ENCODE measurements at regions not wholly inside any gene's neighbourhood (a gene's known extent, or its start where the extent isn't known, plus 50 kb on each side); places are given as distances from the start of the nearest gene placed in this dataset.
"Not testable (repeated sequence)": the region's sequence is repeated elsewhere in the genome, so short reads cannot be mapped to it uniquely, and the experiment has no call there.

DNA sequence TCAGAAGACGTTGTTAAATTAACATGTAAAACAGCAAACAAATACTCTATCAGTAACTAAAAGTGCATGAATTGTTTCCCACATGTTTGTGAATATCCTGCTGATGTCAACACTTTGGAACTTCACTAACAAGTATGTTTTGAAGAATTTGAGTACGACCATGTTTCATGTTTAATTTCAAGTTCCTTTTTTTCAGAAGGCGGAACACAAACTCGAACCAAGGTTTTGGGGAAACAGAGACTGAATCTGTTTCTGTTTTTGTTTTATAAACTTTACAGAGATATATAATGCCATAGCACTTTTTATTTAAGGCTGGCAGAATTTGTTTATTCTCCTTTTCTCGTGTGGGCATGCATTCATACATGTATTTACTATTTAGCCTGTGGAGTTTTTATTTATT is 509.3 kb upstream of the CITED2 start:
- DNase-seq (ENCODE audit: low read depth), result peak; percentile 14

DNA sequence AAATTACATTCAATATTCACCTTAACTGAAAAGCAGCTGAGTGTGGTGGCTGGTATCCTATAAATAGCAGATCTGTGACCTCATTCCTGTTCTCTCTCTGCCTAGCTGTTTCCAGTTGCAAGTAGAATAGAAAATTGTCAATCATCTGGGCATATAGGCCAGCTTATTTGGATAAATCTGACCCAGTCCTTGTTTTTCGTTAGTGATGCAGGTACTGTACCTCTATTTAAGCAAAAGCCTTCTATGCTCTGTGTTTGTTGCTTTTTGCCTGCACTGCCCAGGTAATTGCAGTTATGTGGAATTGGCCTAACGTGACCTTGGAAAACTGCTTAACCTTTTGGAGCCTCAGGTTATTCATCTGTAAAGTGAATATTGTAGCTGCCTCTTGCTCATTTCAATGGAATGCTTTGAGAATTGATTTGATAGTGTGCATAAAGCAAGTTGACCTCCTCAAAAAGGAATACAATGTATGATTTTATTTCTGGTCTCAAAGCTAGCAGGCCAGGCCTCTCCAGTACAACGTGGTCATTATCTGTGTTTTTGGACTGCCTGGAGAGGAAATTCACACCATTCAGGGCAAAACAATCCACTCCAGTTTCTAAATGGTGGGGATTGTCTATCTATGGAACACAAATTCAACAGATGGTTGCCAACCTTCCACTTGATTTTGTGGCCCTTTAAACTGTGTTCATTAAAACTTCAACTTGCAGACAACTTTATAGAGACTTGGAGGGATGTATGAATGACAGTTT is 508.7 kb upstream of the CITED2 start:
- peak; percentile 46 for DNase-seq (ENCODE audit: low read depth)

- peak; percentile 38 for DNase-seq (ENCODE audit: low read depth)
Measured at GRCh38 chr6:139882234-139882633, 507.8 kb upstream of the CITED2 start.

- DNase-seq (ENCODE audit: low read depth), result peak; percentile 66
Measured at GRCh38 chr6:139881728-139882211, 507.3 kb upstream of the CITED2 start.

DNA sequence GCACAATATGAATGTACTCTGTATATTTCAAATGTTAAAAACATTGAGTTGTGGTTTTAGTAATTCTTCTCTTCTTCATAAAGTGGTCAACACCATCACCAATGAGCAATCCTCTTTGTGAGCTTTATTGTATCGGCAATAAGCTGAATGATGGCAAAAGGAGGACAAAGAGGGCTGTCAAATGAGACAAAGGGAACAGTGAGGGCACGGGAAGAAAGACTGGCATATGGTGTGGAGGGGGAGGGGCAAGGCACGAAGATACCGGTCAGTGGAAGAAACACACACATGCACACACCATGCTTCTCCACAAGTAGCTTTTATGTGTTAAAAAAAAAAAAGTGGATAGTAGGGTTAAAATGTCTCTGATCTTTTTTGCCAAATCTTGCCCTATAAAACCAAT is 506.8 kb upstream of the CITED2 start:
- no peak for DNase-seq (ENCODE audit: low read depth)

- no peak for DNase-seq (ENCODE audit: low read depth)
Measured at GRCh38 chr6:139879823-139880356, 505.4 kb upstream of the CITED2 start.

DNA sequence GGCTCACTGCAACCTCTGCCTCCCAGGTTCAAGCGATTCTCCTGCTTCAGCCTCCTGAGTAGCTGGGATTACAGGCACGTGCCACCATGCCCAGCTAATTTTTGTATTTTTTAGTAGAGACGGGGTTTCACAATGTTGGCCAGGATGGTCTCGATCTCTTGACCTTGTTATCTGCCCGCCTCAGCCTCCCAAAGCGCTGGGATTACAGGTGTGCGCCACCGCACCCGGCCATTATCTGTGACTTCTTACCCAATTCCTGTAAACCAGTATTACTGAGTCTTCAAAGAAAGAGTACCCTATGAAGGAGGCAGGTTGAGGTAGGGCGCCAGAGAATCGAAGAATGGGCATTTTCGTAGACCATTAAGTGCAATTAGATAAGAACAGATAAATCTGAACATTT is 504.8 kb upstream of the CITED2 start:
- DNase-seq (ENCODE audit: low read depth), result not testable (repeated sequence)

GRCh38 chr6:139877828-139878405 is 503.5 kb upstream of the CITED2 start:
- DNase-seq (ENCODE audit: low read depth), result no peak

GRCh38 chr6:139872665-139873064 is 498.2 kb upstream of the CITED2 start:
- no peak for DNase-seq (ENCODE audit: low read depth)

DNA sequence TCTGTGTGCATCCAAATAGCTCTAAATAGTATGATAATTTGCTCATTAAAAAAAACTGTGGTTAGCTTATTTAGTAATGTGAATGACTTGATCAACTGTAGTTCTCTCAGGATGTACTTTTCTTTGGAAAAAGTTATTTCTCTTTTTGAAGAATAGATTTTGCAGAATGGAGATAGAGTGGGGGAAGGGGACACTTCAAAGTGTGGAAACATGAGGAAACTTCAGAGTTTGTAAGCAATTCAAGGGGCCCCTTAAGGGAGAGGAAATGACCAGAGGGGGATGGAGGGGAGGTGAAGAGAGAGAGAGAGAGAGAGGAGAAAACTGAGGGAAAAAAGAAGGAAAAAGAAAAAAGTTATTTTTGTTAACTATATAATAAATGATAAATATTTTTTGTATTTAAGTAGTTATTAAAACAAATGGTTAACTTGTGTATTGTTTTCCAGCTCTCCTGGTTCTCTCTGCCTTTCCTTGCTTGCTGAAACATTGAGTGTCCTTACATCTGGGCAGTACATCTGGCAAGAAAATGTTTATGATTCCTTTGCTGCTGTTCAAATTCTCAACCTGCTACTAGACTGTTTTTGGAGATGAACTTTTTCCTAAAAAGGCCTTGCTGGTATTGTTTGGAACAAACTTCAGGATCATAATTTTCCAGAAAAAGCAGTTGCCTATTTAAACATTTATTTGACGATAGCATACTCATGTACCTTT is 497.5 kb upstream of the CITED2 start:
- DNase-seq (ENCODE audit: low read depth), result no peak

GRCh38 chr6:139871165-139871710 is 496.8 kb upstream of the CITED2 start:
- no peak for DNase-seq (ENCODE audit: low read depth)

GRCh38 chr6:139868576-139868975 is 494.1 kb upstream of the CITED2 start:
- DNase-seq (ENCODE audit: low read depth), result no peak

DNA sequence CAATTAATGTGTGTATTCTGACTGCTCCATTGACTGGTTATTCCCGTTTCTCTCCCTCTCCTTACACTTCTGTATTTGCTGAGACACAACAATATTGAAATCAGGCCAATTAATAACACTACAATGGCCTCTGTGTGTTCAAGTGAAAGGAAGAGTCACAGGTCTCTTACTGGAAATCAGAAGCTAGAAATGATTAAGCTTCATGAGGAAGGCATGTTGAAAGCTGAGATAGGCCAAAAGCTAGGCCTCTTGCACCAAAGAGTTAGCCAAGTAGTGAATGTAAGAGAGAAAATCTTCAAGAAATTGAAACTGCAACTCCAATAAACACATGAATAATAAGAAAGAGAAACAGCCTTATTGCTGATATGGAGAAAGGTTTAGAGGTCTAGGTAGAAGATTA is 489.5 kb upstream of the CITED2 start:
- no peak for DNase-seq (ENCODE audit: low read depth)

GRCh38 chr6:139863346-139863745 is 488.9 kb upstream of the CITED2 start:
- DNase-seq (ENCODE audit: low read depth), result no peak

GRCh38 chr6:139862311-139862710 is 487.9 kb upstream of the CITED2 start:
- no peak for DNase-seq (ENCODE audit: low read depth)

GRCh38 chr6:139860203-139860602 is 485.8 kb upstream of the CITED2 start:
- DNase-seq (ENCODE audit: low read depth), result no peak

- no peak for DNase-seq (ENCODE audit: low read depth)
Measured at GRCh38 chr6:139858429-139858828, 484.0 kb upstream of the CITED2 start.

GRCh38 chr6:139857143-139857542 is 482.7 kb upstream of the CITED2 start:
- DNase-seq (ENCODE audit: low read depth), result no peak

DNA sequence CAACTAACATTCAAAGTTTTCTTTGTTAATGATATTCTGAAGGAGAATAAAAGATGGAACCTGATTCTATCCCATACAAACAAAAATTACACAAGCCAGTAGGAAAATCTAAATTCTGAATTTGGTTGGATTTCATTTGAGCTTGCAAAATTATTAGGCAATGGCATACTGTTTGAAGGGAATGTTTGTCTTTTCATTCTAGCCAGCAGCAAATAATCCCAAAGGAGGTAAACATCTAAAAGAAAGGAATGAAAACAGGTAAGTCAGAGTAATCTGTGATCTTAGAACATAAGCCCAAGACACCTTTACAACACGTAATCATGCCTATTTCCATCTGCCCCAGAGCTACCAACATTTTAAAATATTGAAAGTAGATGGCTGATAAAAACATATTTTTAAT is 482.1 kb upstream of the CITED2 start:
- no peak for DNase-seq (ENCODE audit: low read depth)

GRCh38 chr6:139855671-139856311 is 481.3 kb upstream of the CITED2 start:
- peak; percentile 11 for DNase-seq (ENCODE audit: low read depth)

DNA sequence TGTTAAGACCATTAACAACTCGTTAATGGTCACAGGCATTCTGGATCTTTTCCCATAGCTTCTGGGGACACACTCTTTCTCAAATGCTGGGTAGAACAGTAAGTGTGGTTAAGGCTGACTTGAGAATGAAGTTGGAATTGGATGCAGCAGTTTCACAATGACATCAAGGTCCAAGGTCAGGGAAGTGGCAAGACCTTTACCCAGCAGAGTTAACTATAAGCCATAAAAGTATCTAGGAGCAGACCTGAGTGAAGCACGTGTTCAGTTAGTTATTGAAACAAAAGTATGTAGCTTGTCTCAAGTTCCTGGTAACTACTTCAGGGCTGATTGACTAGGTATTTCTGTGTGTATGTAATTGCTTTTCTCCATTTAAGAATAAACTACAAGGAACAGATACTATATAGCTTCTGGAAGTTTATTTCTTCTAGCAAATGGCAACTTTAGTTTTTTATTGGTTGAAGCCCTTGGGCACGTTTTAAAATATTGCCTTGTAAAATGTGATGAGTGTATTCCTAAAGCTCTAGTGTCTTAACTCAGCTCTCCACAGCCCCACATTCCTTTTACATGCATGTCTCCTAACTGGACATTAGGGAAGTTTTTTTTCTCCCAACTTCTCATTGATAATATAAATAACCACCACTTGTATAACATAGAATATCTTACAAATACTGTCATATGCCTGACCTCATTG is 479.0 kb upstream of the CITED2 start:
- peak; percentile 84 for DNase-seq (ENCODE audit: low read depth)
